NT2/D1 (cell line): ENCODE measurements at regions not wholly inside any gene's neighbourhood (a gene's known extent, or its start where the extent isn't known, plus 50 kb on each side); places are given as distances from the start of the nearest gene placed in this dataset.

ENCODE experiments used
- YY1 ChIP-seq: IDR thresholded peaks from 2 replicates; pipeline ENCODE4 v1.6.1; 2011; ENCODE audit not compliant: insufficient read length, insufficient read depth
- ZNF274 ChIP-seq: IDR thresholded peaks from 2 replicates; pipeline ENCODE4 v1.6.1; 2011; ENCODE audit warnings: mild to moderate bottlenecking, low read depth, low read length

GRCh38 chr14:94929354-94929753, 159.4 kb upstream of the GSC start:
- no peak for TF ChIP-seq ZNF274
- TF ChIP-seq YY1 = no peak
